ENCODE measurements at regions not wholly inside any gene's neighbourhood (a gene's known extent, or its start where the extent isn't known, plus 50 kb on each side); places are given as distances from the start of the nearest gene placed in this dataset.
A peak's percentile ranks its signal among the peaks of the same experiment; 100 is the strongest.

GRCh38 chr12:77619425-77619824, 211.3 kb upstream of the NAV3 start:
- DNase-seq: no peak

GRCh38 chr12:77617818-77618217, 212.9 kb upstream of the NAV3 start:
- DNase-seq: no peak

GRCh38 chr12:77615332-77615731, 215.4 kb upstream of the NAV3 start:
- DNase-seq: no peak

- no peak for DNase-seq
Measured at GRCh38 chr12:77613411-77613810, 217.3 kb upstream of the NAV3 start.

GRCh38 chr12:77610446-77610845, 220.2 kb upstream of the NAV3 start:
- no peak for DNase-seq

- peak; percentile 73 for DNase-seq
Measured at GRCh38 chr12:77609016-77609415, 221.7 kb upstream of the NAV3 start.

GRCh38 chr12:77608271-77608824, 222.3 kb upstream of the NAV3 start:
- no peak for DNase-seq

GRCh38 chr12:77606348-77606747, 224.3 kb upstream of the NAV3 start:
- DNase-seq: no peak

GRCh38 chr12:77603946-77604345, 226.7 kb upstream of the NAV3 start:
- no peak for DNase-seq

GRCh38 chr12:77601069-77601468, 229.6 kb upstream of the NAV3 start:
- DNase-seq: no peak

GRCh38 chr12:77600468-77600843, 230.2 kb upstream of the NAV3 start:
- no peak for DNase-seq

- DNase-seq: no peak
Measured at GRCh38 chr12:77599782-77600467, 230.8 kb upstream of the NAV3 start.

GRCh38 chr12:77594366-77594765, 236.3 kb upstream of the NAV3 start:
- DNase-seq: no peak

GRCh38 chr12:77592836-77593235, 237.9 kb upstream of the NAV3 start:
- DNase-seq: no peak

GRCh38 chr12:77591959-77592743, 238.5 kb upstream of the NAV3 start:
- no peak for DNase-seq

- no peak for DNase-seq
Measured at GRCh38 chr12:77590306-77590705, 240.4 kb upstream of the NAV3 start.

GRCh38 chr12:77584860-77585259, 245.8 kb upstream of the NAV3 start:
- no peak for DNase-seq

- no peak for DNase-seq
Measured at GRCh38 chr12:77578466-77579220, 252.1 kb upstream of the NAV3 start.

GRCh38 chr12:77577791-77578190, 252.9 kb upstream of the NAV3 start:
- no peak for DNase-seq

- no peak for DNase-seq
Measured at GRCh38 chr12:77575376-77575919, 255.2 kb upstream of the NAV3 start.

GRCh38 chr12:77572371-77572770, 258.3 kb upstream of the NAV3 start:
- peak; percentile 90 for DNase-seq

GRCh38 chr12:77571768-77572167, 258.9 kb upstream of the NAV3 start:
- DNase-seq: no peak

- no peak for DNase-seq
Measured at GRCh38 chr12:77571127-77571526, 259.6 kb upstream of the NAV3 start.

Measured in DMS79 treated with DMSO at 0.1 percent for 48 hours (cell line).